Neuronal stem cell (in vitro differentiated cells): ENCODE measurements at regions not wholly inside any gene's neighbourhood (a gene's known extent, or its start where the extent isn't known, plus 50 kb on each side); places are given as distances from the start of the nearest gene placed in this dataset.

ENCODE experiments used
- DNase-seq: peaks from one replicate; pipeline ENCODE4 v3.0.0-alpha.2; 2013; ENCODE audit warnings: low spot score
- H2AFZ ChIP-seq: one replicate; pipeline ENCODE4 v1.6.1; 2013; ENCODE audit warnings: mild to moderate bottlenecking, low read length, inconsistent platforms
- H2AK5ac ChIP-seq: 2 replicates; pipeline ENCODE4 v1.6.1; 2013; ENCODE audit warnings: low read depth, mild to moderate bottlenecking, inconsistent platforms, low read length, moderate library complexity, mixed read lengths
- H2BK120ac ChIP-seq: 2 replicates; pipeline ENCODE4 v1.6.1; 2013; ENCODE audit warnings: low read depth, mild to moderate bottlenecking, inconsistent platforms, low read length, moderate library complexity, mixed read lengths
- H2BK12ac ChIP-seq: one replicate; pipeline ENCODE4 v1.6.1; 2013; ENCODE audit warnings: low read length, inconsistent platforms
- H2BK15ac ChIP-seq: 2 replicates; pipeline ENCODE4 v1.6.1; 2013; ENCODE audit warnings: mild to moderate bottlenecking, low read length, inconsistent platforms, mixed read lengths
- H2BK5ac ChIP-seq: one replicate; pipeline ENCODE4 v1.6.1; 2013; ENCODE audit warnings: inconsistent platforms, mild to moderate bottlenecking, low read length, moderate library complexity
- H3K14ac ChIP-seq: one replicate; pipeline ENCODE4 v1.6.1; 2013; ENCODE audit warnings: low read length, inconsistent platforms
- H3K18ac ChIP-seq: 2 replicates; pipeline ENCODE4 v1.6.1; 2013; ENCODE audit warnings: low read length, inconsistent platforms
- H3K23ac ChIP-seq: 2 replicates; pipeline ENCODE4 v1.6.1; 2013; ENCODE audit warnings: low read depth, mild to moderate bottlenecking, mixed read lengths, low read length, inconsistent platforms; ENCODE audit not compliant: poor library complexity
- H3K27ac ChIP-seq: replicated peaks from 3 replicates; pipeline ENCODE4 v1.5.1; 2013; ENCODE audit warnings: low read length, inconsistent platforms
- H3K27me3 ChIP-seq, 3 experiments: 2 replicates each; pipeline ENCODE4 v1.6.1; 2013; ENCODE audit warnings: low read length in 3 of 3, mild to moderate bottlenecking in 2 of 3, inconsistent platforms in 1 of 3, low read depth in 1 of 3, mixed read lengths in 1 of 3, moderate library complexity in 1 of 3; ENCODE audit not compliant: control insufficient read depth in 3 of 3, insufficient read depth in 3 of 3
- H3K36me3 ChIP-seq, 2 donors: replicated peaks in 1 of 2; 2 replicates each; pipeline ENCODE4 v1.6.1; 2013; ENCODE audit warnings: low read length in 2 of 2; ENCODE audit not compliant: control insufficient read depth in 2 of 2, insufficient read depth in 2 of 2
- H3K4ac ChIP-seq: 2 replicates; pipeline ENCODE4 v1.6.1; 2013; ENCODE audit warnings: inconsistent platforms, mild to moderate bottlenecking, low read length, moderate library complexity
- H3K4me1 ChIP-seq, 2 donors: 1 replicate in 1 of 2; 2 replicates in 1 of 2; pipeline ENCODE4 v1.6.1; 2013; ENCODE audit warnings: low read length in 2 of 2, low read depth in 1 of 2; ENCODE audit not compliant: control insufficient read depth in 2 of 2, insufficient read depth in 1 of 2
- H3K4me2 ChIP-seq: one replicate; pipeline ENCODE4 v1.6.1; 2013; ENCODE audit warnings: mild to moderate bottlenecking, low read length, inconsistent platforms; ENCODE audit not compliant: insufficient read depth, poor library complexity, severe bottlenecking
- H3K4me3 ChIP-seq, 2 donors: 2 replicates each; pipeline ENCODE4 v1.5.1; 2013; ENCODE audit warnings: low read length in 2 of 2, mild to moderate bottlenecking in 2 of 2, inconsistent platforms in 1 of 2, moderate library complexity in 1 of 2
- H3K79me1 ChIP-seq: one replicate; pipeline ENCODE4 v1.6.1; 2013; ENCODE audit warnings: low read depth, mild to moderate bottlenecking, inconsistent platforms, low read length, moderate library complexity
- H3K9ac ChIP-seq: one replicate; pipeline ENCODE4 v1.6.1; 2013; ENCODE audit warnings: mild to moderate bottlenecking, low read depth, low read length, inconsistent platforms; ENCODE audit not compliant: poor library complexity
- H3K9me3 ChIP-seq, 2 donors: replicated peaks in 1 of 2; 2 replicates each; pipeline versions ENCODE3 to v1.6.1; 2013; ENCODE audit warnings: low read length in 2 of 2, mild to moderate bottlenecking in 2 of 2, inconsistent platforms in 1 of 2, low read depth in 1 of 2, mixed read lengths in 1 of 2, moderate library complexity in 1 of 2; ENCODE audit not compliant: control insufficient read depth in 2 of 2, insufficient read depth in 1 of 2
- H4K8ac ChIP-seq: one replicate; pipeline ENCODE4 v1.6.1; 2013; ENCODE audit warnings: low read depth, mild to moderate bottlenecking, inconsistent platforms, low read length, moderate library complexity
- H4K91ac ChIP-seq: one replicate; pipeline ENCODE4 v1.6.1; 2013; ENCODE audit warnings: low read length, low read depth, mild to moderate bottlenecking, inconsistent platforms; ENCODE audit not compliant: poor library complexity
- WGBS, 2 donors: extraction: QIAGEN DNeasy Blood & Tissue Kit; methylation state at CpG; one replicate each; pipeline ENCODE4 v1.1.7; 2013; ENCODE audit warnings: missing lambda C conversion rate in 2 of 2, mixed read lengths in 1 of 2; ENCODE audit not compliant: insufficient read length in 2 of 2, insufficient replicate concordance in 1 of 2; ENCODE audit errors: extremely low coverage in 2 of 2; 5-methylcytosine and 5-hydroxymethylcytosine counted together

DNA sequence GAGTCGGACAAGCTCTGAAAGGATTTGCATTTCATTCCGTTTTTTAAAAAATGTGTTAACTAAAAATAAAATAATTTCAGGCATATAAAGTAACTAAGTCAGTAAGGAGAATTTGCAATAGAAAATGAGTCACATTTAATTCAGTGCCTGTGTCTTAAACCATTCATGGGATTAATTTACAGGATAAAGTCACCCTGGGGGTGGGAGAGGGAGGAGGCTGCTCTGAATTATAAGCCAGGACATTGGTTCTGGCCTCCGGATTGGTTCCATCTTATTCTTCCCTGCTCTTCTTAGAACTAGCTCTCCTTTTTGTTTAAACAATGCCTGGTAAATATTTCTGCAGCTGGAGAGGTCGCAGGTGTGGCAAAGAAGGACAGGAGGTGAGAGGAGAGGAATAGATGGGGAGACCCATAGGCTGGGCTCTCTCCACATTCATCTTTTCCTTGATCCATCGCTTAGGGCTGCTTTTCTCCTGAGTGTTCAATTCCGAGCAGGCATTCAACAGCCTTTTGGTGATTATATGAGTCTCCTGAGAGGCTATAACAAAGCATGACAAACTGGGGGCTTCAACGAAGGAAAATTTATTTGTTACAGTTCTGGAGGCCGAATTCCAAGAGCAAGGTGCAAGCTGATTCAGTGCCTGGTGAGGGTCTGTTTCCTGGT, 319.2 kb downstream of the PHKB start:
- no peak overlapping the region for H3K18ac ChIP-seq
- no peaks in the 10 kb centered on the region for H3K27me3 ChIP-seq
- no peak overlapping the region for H2AK5ac ChIP-seq
- no peak for DNase-seq
- no peak overlapping the region for H3K4me3 ChIP-seq
- H3K27ac ChIP-seq, result no peak overlapping the region
- no peak overlapping the region for H3K9ac ChIP-seq
- H4K91ac ChIP-seq, result no peak overlapping the region
- no peak overlapping the region for H4K8ac ChIP-seq
- no peaks in the 10 kb centered on the region for H3K36me3 ChIP-seq
- H3K79me1 ChIP-seq, result no peaks in the 10 kb centered on the region
- H3K4me1 ChIP-seq, result no peaks in the 10 kb centered on the region
- no peak overlapping the region for H2BK120ac ChIP-seq
- no peak overlapping the region for H2BK15ac ChIP-seq
- no peak overlapping the region for H3K23ac ChIP-seq
- no peak overlapping the region for H3K4me2 ChIP-seq
- H3K9me3 ChIP-seq, result no peaks in the 10 kb centered on the region
- WGBS, 2 donors, result no CpG with 5 or more reads among the region's 8 CpGs
- H3K14ac ChIP-seq, result no peak overlapping the region
- H2BK5ac ChIP-seq, result no peak overlapping the region
- H3K4ac ChIP-seq, result no peak overlapping the region
- no peak overlapping the region for H2BK12ac ChIP-seq
- H2AFZ ChIP-seq, result no peak overlapping the region

GRCh38 chr16:47779201-47780016, 318.3 kb downstream of the PHKB start:
- H3K9ac ChIP-seq, result no peak overlapping the region
- no peak overlapping the region for H3K4me3 ChIP-seq
- H4K91ac ChIP-seq, result no peak overlapping the region
- no peak overlapping the region for H2AK5ac ChIP-seq
- WGBS, 2 donors, result no CpG with 5 or more reads among the region's 7 CpGs
- no peak overlapping the region for H3K27ac ChIP-seq
- no peak overlapping the region for H3K4me2 ChIP-seq
- H3K9me3 ChIP-seq, result no peaks in the 10 kb centered on the region
- no peaks in the 10 kb centered on the region for H3K36me3 ChIP-seq
- no peaks in the 10 kb centered on the region for H3K79me1 ChIP-seq
- H2BK15ac ChIP-seq, result no peak overlapping the region
- no peak for DNase-seq
- no peak overlapping the region for H3K23ac ChIP-seq
- H2BK5ac ChIP-seq, result no peak overlapping the region
- no peaks in the 10 kb centered on the region for H3K27me3 ChIP-seq
- H2BK12ac ChIP-seq, result no peak overlapping the region
- H2AFZ ChIP-seq, result peak overlapping the region; percentile 6
- H3K4ac ChIP-seq, result no peak overlapping the region
- H2BK120ac ChIP-seq, result no peak overlapping the region
- no peak overlapping the region for H3K18ac ChIP-seq
- no peak overlapping the region for H4K8ac ChIP-seq
- H3K14ac ChIP-seq, result no peak overlapping the region
- peaks cover 1 to 2% of the 10 kb centered on the region in 2 donors for H3K4me1 ChIP-seq

DNA sequence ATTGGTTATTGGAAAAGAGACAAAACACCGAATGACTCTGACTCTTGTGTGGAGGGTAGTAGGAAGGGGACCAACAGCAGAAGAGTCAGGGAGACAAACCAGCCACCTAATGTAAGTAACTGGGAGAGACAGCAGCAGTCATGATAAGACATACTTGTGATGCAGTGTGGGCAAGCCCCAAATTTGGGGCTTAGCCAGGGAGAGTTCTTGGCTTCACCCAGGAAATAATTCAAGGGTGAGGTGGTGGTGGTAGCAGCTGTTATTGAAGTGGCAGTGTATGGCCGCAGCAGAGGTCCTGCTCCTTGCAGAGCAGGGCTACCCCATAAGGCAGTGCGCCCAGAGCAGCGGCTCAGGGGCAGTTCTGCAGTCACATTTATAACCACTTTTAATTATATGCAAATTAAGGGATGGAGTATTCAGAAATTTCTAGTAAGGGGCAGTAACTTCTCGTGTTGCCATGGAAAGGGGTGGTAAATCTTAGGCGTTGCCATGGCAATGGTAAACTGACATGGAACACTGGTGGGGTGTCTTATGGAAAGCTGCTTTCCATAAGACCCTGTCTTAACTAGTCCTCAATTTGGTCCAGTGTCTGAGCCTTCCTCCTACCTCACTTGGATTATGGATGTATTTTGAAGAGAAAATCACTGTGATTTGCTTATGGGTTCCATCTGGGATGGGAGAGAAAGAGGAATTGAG, 317.1 kb downstream of the PHKB start:
- DNase-seq, result no peak
- no peak overlapping the region for H2BK15ac ChIP-seq
- no peak overlapping the region for H3K4me2 ChIP-seq
- no CpG with 5 or more reads among the region's 6 CpGs for WGBS, 2 donors
- no peak overlapping the region for H2AK5ac ChIP-seq
- no peak overlapping the region for H3K9ac ChIP-seq
- no peak overlapping the region for H3K18ac ChIP-seq
- H3K9me3 ChIP-seq, result no peaks in the 10 kb centered on the region
- no peak overlapping the region for H4K8ac ChIP-seq
- H3K23ac ChIP-seq, result no peak overlapping the region
- no peaks in the 10 kb centered on the region for H3K27me3 ChIP-seq
- H4K91ac ChIP-seq, result no peak overlapping the region
- no peaks in the 10 kb centered on the region for H3K79me1 ChIP-seq
- no peak overlapping the region for H3K4me3 ChIP-seq
- H2BK5ac ChIP-seq, result no peak overlapping the region
- peaks cover 3 to 4% of the 10 kb centered on the region in 2 donors for H3K4me1 ChIP-seq
- no peak overlapping the region for H2BK120ac ChIP-seq
- H3K36me3 ChIP-seq, result no peaks in the 10 kb centered on the region
- no peak overlapping the region for H3K27ac ChIP-seq
- no peak overlapping the region for H2BK12ac ChIP-seq
- H3K14ac ChIP-seq, result no peak overlapping the region
- no peak overlapping the region for H2AFZ ChIP-seq
- H3K4ac ChIP-seq, result no peak overlapping the region

DNA sequence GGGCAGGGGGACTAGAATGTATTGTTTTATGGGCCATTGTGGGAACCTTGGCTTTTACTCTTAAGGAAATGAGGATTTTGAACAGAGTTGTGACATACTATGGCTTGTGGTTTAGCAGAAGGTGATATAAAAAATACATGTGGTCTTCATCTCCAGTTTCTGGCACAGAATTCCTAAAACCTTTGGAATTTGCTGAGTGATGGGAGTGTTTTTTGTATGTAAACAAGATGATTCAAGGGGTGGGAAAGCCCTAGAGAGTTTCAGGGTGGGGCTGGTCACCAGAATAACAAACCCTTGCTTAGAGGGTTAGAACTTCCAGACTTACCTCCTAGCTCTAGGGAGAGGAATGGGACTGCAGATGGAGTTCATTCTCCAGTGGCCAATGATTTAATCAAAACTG, 316.1 kb downstream of the PHKB start:
- Histone ChIP-seq H3K9me3 (no peaks in the 10 kb centered on the region), H3K4me1 (peaks cover 3 to 4% of the 10 kb centered on the region in 2 donors), H2BK5ac (no peak overlapping the region), H2AK5ac (no peak overlapping the region), H3K18ac (no peak overlapping the region), H2BK12ac (no peak overlapping the region), H2AFZ (no peak overlapping the region), H3K9ac (no peak overlapping the region), H3K27ac (no peak overlapping the region), H3K4ac (no peak overlapping the region), H3K79me1 (no peaks in the 10 kb centered on the region), H3K4me3 (no peak overlapping the region), H2BK120ac (no peak overlapping the region), H2BK15ac (no peak overlapping the region), H3K36me3 (no peaks in the 10 kb centered on the region), H4K91ac (no peak overlapping the region), H3K14ac (no peak overlapping the region), H4K8ac (no peak overlapping the region), H3K4me2 (no peak overlapping the region), H3K27me3 (no peaks in the 10 kb centered on the region), H3K23ac (no peak overlapping the region)
- no peak for DNase-seq
